H1 (cell line): ENCODE measurements at regions not wholly inside any gene's neighbourhood (a gene's known extent, or its start where the extent isn't known, plus 50 kb on each side); places are given as distances from the start of the nearest gene placed in this dataset.

Source experiments
- CTCF ChIA-PET: fragments of 300-600 bp; sonication (Branson Sonifier 250); formaldehyde crosslinking; loops from one replicate; lab custom pipeline; 2021; ENCODE audit not compliant: partially characterized antibody; lab: Charles Lee
- POLR2A ChIA-PET: fragments of 300-600 bp; sonication (Branson Sonifier 250); formaldehyde crosslinking; loops from one replicate; lab custom pipeline; 2021; ENCODE audit warnings: inconsistent platforms; ENCODE audit not compliant: partially characterized antibody; lab: Charles Lee
- DNase-seq, 2 experiments: peaks; one replicate each; pipeline versions ENCODE4 v3.0.0 to v3.0.0-alpha.2; 2010 to 2022; ENCODE audit warnings: low spot score in 2 of 2, low read depth in 1 of 2, mixed read lengths in 1 of 2
- FAIRE-seq: peaks from 2 replicates; lab custom pipeline; 2011; peaks lifted over from hg19 to GRCh38; lab: Jason Lieb, UNC
- H2AFZ ChIP-seq: 2 replicates; pipeline ENCODE4 v1.8.1; 2012; ENCODE audit warnings: low read length, inconsistent platforms
- H2AK5ac ChIP-seq: 2 replicates; pipeline ENCODE4 v1.6.1; 2013; ENCODE audit warnings: low read depth, low read length
- H2BK120ac ChIP-seq: replicated peaks from 2 replicates; pipeline ENCODE3; 2013; ENCODE audit warnings: low read depth, low read length, inconsistent platforms
- H2BK12ac ChIP-seq: 2 replicates; pipeline ENCODE4 v1.6.1; 2013; ENCODE audit warnings: low read depth, low read length
- H2BK15ac ChIP-seq: 2 replicates; pipeline ENCODE4 v1.6.1; 2013; ENCODE audit warnings: low read length
- H2BK20ac ChIP-seq: 2 replicates; pipeline ENCODE4 v1.6.1; 2013; ENCODE audit warnings: low read length
- H2BK5ac ChIP-seq: 2 replicates; pipeline ENCODE4 v1.6.1; 2013; ENCODE audit warnings: low read depth, low read length
- H3K14ac ChIP-seq: 2 replicates; pipeline ENCODE4 v1.6.1; 2013; ENCODE audit warnings: inconsistent platforms; ENCODE audit not compliant: insufficient read length
- H3K18ac ChIP-seq: 2 replicates; pipeline ENCODE4 v1.6.1; 2013; ENCODE audit warnings: low read length; ENCODE audit errors: extremely low read depth
- H3K23ac ChIP-seq: 2 replicates; pipeline ENCODE4 v1.6.1; 2013; ENCODE audit warnings: inconsistent platforms; ENCODE audit not compliant: insufficient read length
- H3K23me2 ChIP-seq: 2 replicates; pipeline ENCODE4 v1.6.1; 2013; ENCODE audit warnings: low read depth, low read length
- H3K27ac ChIP-seq: 2 replicates; pipeline ENCODE4 v1.6.1; 2011; ENCODE audit warnings: low read depth, low read length, inconsistent platforms
- H3K27me3 ChIP-seq, 4 experiments: replicated peaks in 1 of 4; 1 replicate in 1 of 4; 2 replicates in 3 of 4; pipeline versions ENCODE4 v1.6.1 to v1.8.1; 2011 to 2013; ENCODE audit warnings: low read length in 3 of 4, mild to moderate bottlenecking in 3 of 4, inconsistent platforms in 2 of 4, mixed read lengths in 2 of 4, moderate library complexity in 1 of 4; ENCODE audit not compliant: control insufficient read depth in 3 of 4, insufficient read depth in 3 of 4; ENCODE audit errors: extremely low read depth in 1 of 4
- H3K36me3 ChIP-seq, 4 experiments: 2 replicates each; pipeline versions ENCODE4 v1.6.1 to v1.8.1; 2011 to 2013; ENCODE audit warnings: mild to moderate bottlenecking in 4 of 4, low read length in 3 of 4, moderate library complexity in 2 of 4, control low read depth in 1 of 4, inconsistent platforms in 1 of 4; ENCODE audit not compliant: insufficient read depth in 4 of 4, control insufficient read depth in 2 of 4
- H3K4ac ChIP-seq: replicated peaks from 2 replicates; pipeline ENCODE3; 2013; ENCODE audit warnings: low read length, low read depth, mixed read lengths, inconsistent platforms; ENCODE audit not compliant: insufficient read length
- H3K4me1 ChIP-seq, 4 experiments: replicated peaks in 1 of 4; 1 replicate in 1 of 4; 2 replicates in 3 of 4; pipeline versions ENCODE4 v1.6.1 to v1.8.1; 2011 to 2013; ENCODE audit warnings: low read length in 3 of 4, inconsistent platforms in 2 of 4, mixed read lengths in 1 of 4; ENCODE audit not compliant: insufficient read depth in 4 of 4, control insufficient read depth in 3 of 4
- H3K4me2 ChIP-seq, 2 experiments: 2 replicates each; pipeline versions ENCODE4 v1.6.1 to v1.8.1; 2011 to 2013; ENCODE audit warnings: low read depth in 2 of 2, low read length in 2 of 2, control low read depth in 1 of 2, inconsistent platforms in 1 of 2, mild to moderate bottlenecking in 1 of 2; ENCODE audit not compliant: insufficient read depth in 1 of 2
- H3K4me3 ChIP-seq, 4 experiments: fragments of 200-600, 300-600 bp in 1 of 4; sonication (generic), shearing (Covaris generic), sonication (Bioruptor Twin) in 1 of 4; 2 replicates each; pipeline versions ENCODE4 v1.5.1 to v1.8.1; 2011 to 2016; ENCODE audit warnings: low read length in 4 of 4, low read depth in 3 of 4, control low read depth in 2 of 4, inconsistent platforms in 2 of 4, mild to moderate bottlenecking in 2 of 4, mixed read lengths in 1 of 4, moderate library complexity in 1 of 4; ENCODE audit not compliant: insufficient read depth in 2 of 4; ENCODE audit errors: extremely low read depth in 1 of 4
- H3K56ac ChIP-seq: replicated peaks from 2 replicates; pipeline ENCODE3; 2013; ENCODE audit warnings: low read depth, mild to moderate bottlenecking, mixed read lengths, low read length, inconsistent platforms; ENCODE audit not compliant: insufficient read length
- H3K79me1 ChIP-seq: 2 replicates; pipeline ENCODE4 v1.6.1; 2013; ENCODE audit warnings: low read depth, low read length, control low read depth
- H3K79me2 ChIP-seq, 2 experiments: 2 replicates each; pipeline versions ENCODE4 v1.6.1 to v1.8.1; 2012 to 2013; ENCODE audit warnings: low read length in 2 of 2, mild to moderate bottlenecking in 2 of 2, inconsistent platforms in 1 of 2; ENCODE audit not compliant: insufficient read depth in 2 of 2, control insufficient read depth in 1 of 2
- H3K9ac ChIP-seq, 4 experiments: replicated peaks in 1 of 4; 1 replicate in 1 of 4; 2 replicates in 3 of 4; pipeline versions ENCODE4 v1.6.1 to v1.8.1; 2011 to 2013; ENCODE audit warnings: low read depth in 3 of 4, low read length in 3 of 4, control low read depth in 2 of 4, mild to moderate bottlenecking in 2 of 4, moderate library complexity in 2 of 4, inconsistent platforms in 1 of 4; ENCODE audit errors: extremely low read depth in 1 of 4
- H3K9me3 ChIP-seq, 2 experiments: 2 replicates each; pipeline versions ENCODE4 v1.6.1 to v1.8.1; 2012 to 2013; ENCODE audit warnings: mild to moderate bottlenecking in 2 of 2, moderate library complexity in 2 of 2, control low read depth in 1 of 2, inconsistent platforms in 1 of 2, low read depth in 1 of 2, low read length in 1 of 2, mixed read lengths in 1 of 2; ENCODE audit not compliant: insufficient read depth in 2 of 2
- H4K20me1 ChIP-seq, 2 experiments: replicated peaks in 1 of 2; 2 replicates each; pipeline versions ENCODE3 to v1.8.1; 2011 to 2013; ENCODE audit warnings: inconsistent platforms in 2 of 2, low read length in 2 of 2, mild to moderate bottlenecking in 1 of 2; ENCODE audit not compliant: insufficient read depth in 2 of 2, control insufficient read depth in 1 of 2
- H4K5ac ChIP-seq: 2 replicates; pipeline ENCODE4 v1.6.1; 2013; ENCODE audit warnings: low read length, low read depth, mixed read lengths, inconsistent platforms; ENCODE audit not compliant: insufficient read length
- H4K8ac ChIP-seq: 2 replicates; pipeline ENCODE4 v1.8.0; 2013; ENCODE audit warnings: mild to moderate bottlenecking, moderate library complexity, low read length, inconsistent platforms; ENCODE audit not compliant: insufficient read depth; ENCODE audit errors: extremely low read depth
- H4K91ac ChIP-seq: replicated peaks from 2 replicates; pipeline ENCODE3; 2013; ENCODE audit warnings: low read length, mixed read lengths, inconsistent platforms; ENCODE audit not compliant: insufficient read length
- CREB1 ChIP-seq: IDR thresholded peaks from 2 replicates; pipeline ENCODE4 v1.6.1; 2012; ENCODE audit warnings: inconsistent platforms
- EP300 ChIP-seq, 2 experiments: IDR thresholded peaks; 1 replicate in 1 of 2; 2 replicates in 1 of 2; pipeline ENCODE4 v1.6.1; 2011 to 2012; ENCODE audit warnings: low read depth in 2 of 2, low read length in 2 of 2, mild to moderate bottlenecking in 2 of 2, borderline replicate concordance in 1 of 2, inconsistent platforms in 1 of 2, moderate library complexity in 1 of 2
- GABPA ChIP-seq: IDR thresholded peaks from 2 replicates; pipeline ENCODE4 v1.6.1; 2011; ENCODE audit warnings: mild to moderate bottlenecking, low read length, moderate library complexity, borderline replicate concordance; ENCODE audit not compliant: insufficient read depth
- HDAC6 ChIP-seq: IDR thresholded peaks from one replicate; pipeline ENCODE4 v1.7.1; 2012; ENCODE audit warnings: low read depth, mild to moderate bottlenecking, inconsistent platforms, low read length, moderate library complexity
- POU5F1 ChIP-seq: IDR thresholded peaks from 2 replicates; pipeline ENCODE4 v1.6.1; 2011; ENCODE audit warnings: low read depth, mild to moderate bottlenecking, low read length, moderate library complexity
- RNF2 ChIP-seq: fragments of 200-900, 300-1000 bp; sonication (generic); IDR thresholded peaks from 2 replicates; pipeline ENCODE4 v1.7.1; 2016; ENCODE audit warnings: borderline replicate concordance, low read depth, mild to moderate bottlenecking, antibody characterized with exemption, low read length; ENCODE audit not compliant: poor library complexity, severe bottlenecking; ENCODE audit errors: missing control alignments
- SIRT6 ChIP-seq: IDR thresholded peaks from one replicate; pipeline ENCODE4 v1.7.1; 2012; ENCODE audit warnings: low read length, inconsistent platforms
- WGBS, 2 experiments: shearing (Covaris generic) in 1 of 2; methylation state at CpG; one replicate each; pipeline versions ENCODE4 v1.1.6 to v1.1.7; 2013 to 2015; ENCODE audit warnings: low lambda C conversion rate in 2 of 2, mixed read lengths in 2 of 2, inconsistent platforms in 1 of 2, low coverage in 1 of 2, missing lambda C conversion rate in 1 of 2; ENCODE audit not compliant: insufficient replicate concordance in 2 of 2, insufficient coverage in 1 of 2, insufficient read length in 1 of 2; ENCODE audit errors: extremely low coverage in 1 of 2, missing lambda C conversion rate in 1 of 2; 5-methylcytosine and 5-hydroxymethylcytosine counted together

GRCh38 chr7:436367-437128, 83.1 kb downstream of the PDGFA start:
- no peak overlapping the region for H3K4me2 ChIP-seq
- H4K20me1 ChIP-seq = no peaks in the 10 kb centered on the region
- FAIRE-seq (no peak), DNase-seq (no peak)
- 88% methylated on average over 28 of the region's 33 CpGs; no CpG with 5 or more reads in 1 of the 2 experiments for WGBS, 2 experiments
- H3K79me2 ChIP-seq = no peaks in the 10 kb centered on the region
- H4K91ac ChIP-seq = peak overlapping the region; percentile 91
- peaks cover 0 to 3% of the 10 kb centered on the region in 2 experiments; a peak in 1 of 4 replicates for H3K9me3 ChIP-seq
- TF ChIP-seq GABPA = no peak
- TF ChIP-seq POU5F1 = no peak
- TF ChIP-seq RNF2 = no peak
- no peak for TF ChIP-seq SIRT6
- TF ChIP-seq CREB1 = no peak
- no peak for TF ChIP-seq EP300 (IDR thresholded peaks at IDR 0.05; ENCODE audit: borderline replicate concordance in 1 of 2, low read depth in 2 of 2, low read length in 2 of 2)
- no peak for TF ChIP-seq HDAC6
- H2AFZ ChIP-seq = no peak overlapping the region
- H3K9ac ChIP-seq = no peak overlapping the region
- H3K4me1 ChIP-seq = peaks cover 0 to 16% (median 11%) of the 10 kb centered on the region in 4 experiments; a peak in 6 of 7 replicates
- no peak overlapping the region for H3K14ac ChIP-seq
- no peak overlapping the region for H2BK5ac ChIP-seq
- no peak overlapping the region for H2BK120ac ChIP-seq
- H3K36me3 ChIP-seq = no peaks in the 10 kb centered on the region
- no peak overlapping the region for H3K27ac ChIP-seq
- H3K18ac ChIP-seq = 0 out of 2 replicates have a peak overlapping the region, but pooled peaks have one; percentile 19
- H3K23ac ChIP-seq = no peak overlapping the region
- ChIA-PET CTCF (interaction anchor here (1.1 to 2.0 kb wide), 2 partner anchors 10 to 13 kb away, joined by 3 to 4 read pairs; no protein-coding TSS in a partner anchor), POLR2A (interaction anchor here (0.8 kb wide), 1 partner anchor 76 kb away, joined by 3 read pairs; no protein-coding TSS in a partner anchor)
- peak overlapping the region; percentile 63 for H3K4ac ChIP-seq
- H2AK5ac ChIP-seq = no peak overlapping the region
- H4K8ac ChIP-seq = peak overlapping the region; percentile 80; the same call in 1 of the 2 replicates
- no peaks in the 10 kb centered on the region for H3K79me1 ChIP-seq
- H3K56ac ChIP-seq = no peak overlapping the region
- H3K27me3 ChIP-seq = no peaks in the 10 kb centered on the region; a peak in 1 of 7 replicates
- H2BK15ac ChIP-seq = no peak overlapping the region
- no peaks in the 10 kb centered on the region for H3K23me2 ChIP-seq
- no peak overlapping the region for H4K5ac ChIP-seq
- H2BK20ac ChIP-seq = no peak overlapping the region
- peak overlapping the region; percentile 14; the same call in 1 of the 2 replicates for H2BK12ac ChIP-seq
- H3K4me3 ChIP-seq = no peak overlapping the region
